Right ventricle myocardium superior (tissue), 1 donor: ENCODE measurements at regions not wholly inside any gene's neighbourhood (a gene's known extent, or its start where the extent isn't known, plus 50 kb on each side); places are given as distances from the start of the nearest gene placed in this dataset.

Experiments
- ATAC-seq: fragments of 200-7000 bp; cut with Tn5 transposase; one replicate; pipeline ENCODE4 v1.9.1; 2020; ENCODE audit warnings: mild to moderate bottlenecking; ENCODE audit not compliant: poor library complexity
- DNase-seq: peaks from one replicate; pipeline ENCODE4 v3.0.0-alpha.2; 2020
- intact Hi-C: fragments of 100-400 bp; cut with DNase I; formaldehyde crosslinking; loops from one replicate; pipeline ENCODE4 v1.11.2; 2022
- donor health status: DM: no; HTN: yes; CAD: no; lungs with severe emphysema.

DNA sequence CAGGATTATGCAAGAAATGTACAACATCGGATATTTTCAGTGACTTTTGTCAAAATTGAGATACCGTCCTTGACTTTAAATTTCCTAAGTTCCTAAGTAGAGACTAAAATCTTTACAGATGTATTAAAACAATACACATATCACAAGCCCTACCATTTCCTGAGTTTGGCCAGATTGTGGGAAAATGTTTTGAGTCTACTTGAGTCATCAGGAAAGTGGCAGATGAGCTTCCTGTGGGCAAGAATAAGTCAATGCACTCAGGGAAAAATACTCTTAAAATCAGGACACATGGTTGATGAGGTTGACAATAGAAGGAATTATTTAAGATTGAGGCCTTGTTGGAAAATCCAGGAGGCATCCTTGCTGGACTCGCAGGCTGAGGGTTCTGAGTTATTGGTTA, 162.5 kb downstream of the SNX10 start:
- DNase-seq (no peak), ATAC-seq (no peak)
- intact Hi-C loops: no loop called here

DNA sequence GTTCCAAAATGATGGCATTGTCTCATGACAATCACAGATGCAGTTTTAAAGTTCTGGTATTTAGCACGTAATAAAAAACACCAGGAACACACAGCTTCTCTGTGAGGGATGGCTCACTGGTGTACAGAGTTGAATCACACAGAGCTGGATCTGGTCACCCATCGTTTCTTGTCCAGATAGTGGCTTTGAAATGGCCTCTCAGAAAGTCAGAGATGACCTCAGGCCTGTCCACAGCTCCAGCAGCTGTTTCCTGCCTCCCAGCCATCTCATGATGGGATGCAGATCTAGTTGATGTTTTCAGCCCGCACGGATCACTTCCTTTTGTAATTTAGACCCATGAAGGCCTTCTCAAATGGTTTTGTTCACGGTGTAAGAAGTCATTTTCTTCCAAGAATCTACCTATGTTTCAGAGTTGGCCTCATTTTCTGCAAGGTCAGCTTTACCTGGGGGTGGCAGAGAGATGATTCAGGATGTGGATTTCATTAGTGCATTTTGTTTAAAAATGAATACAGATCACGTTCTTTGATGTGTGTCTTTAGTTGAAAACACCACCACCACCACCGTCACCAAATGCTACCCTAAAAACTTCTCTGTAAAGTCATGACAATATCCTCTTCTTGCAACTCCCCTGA, 166.2 kb downstream of the SNX10 start:
- no peak for ATAC-seq
- intact Hi-C loops: no loop called here
- no peak for DNase-seq

DNA sequence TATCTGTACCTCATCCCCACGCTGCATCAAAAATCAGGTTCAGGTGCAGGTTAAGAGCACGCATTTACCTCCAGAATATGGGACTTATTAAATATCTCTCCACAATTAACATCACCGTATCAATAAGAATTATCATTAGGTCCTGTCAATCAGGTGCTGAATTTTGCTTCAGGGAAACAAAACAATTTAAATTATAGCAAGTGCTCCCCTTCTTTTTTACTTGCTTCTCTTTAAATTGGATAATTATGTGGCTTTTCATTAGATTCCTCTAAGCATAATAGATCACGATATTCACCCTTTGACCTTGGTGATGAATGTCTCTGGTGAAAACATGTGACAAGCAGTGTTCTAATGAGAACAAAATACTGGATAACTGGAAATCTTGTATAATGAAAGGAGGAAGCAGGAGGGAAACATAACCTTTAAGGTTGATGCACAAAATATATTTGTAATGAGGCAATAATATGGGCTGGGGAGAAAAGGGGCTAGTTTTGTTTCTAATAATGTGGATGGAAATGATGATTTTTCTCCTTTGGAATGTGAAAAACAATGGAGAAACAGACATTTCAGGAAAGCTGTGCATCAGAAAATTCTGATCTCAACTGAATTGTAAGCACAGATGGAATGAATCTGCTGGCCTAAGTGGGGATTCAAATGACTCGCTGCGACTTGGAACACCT, 166.9 kb downstream of the SNX10 start:
- intact Hi-C loops: no loop called here
- ATAC-seq (no peak), DNase-seq (no peak)

DNA sequence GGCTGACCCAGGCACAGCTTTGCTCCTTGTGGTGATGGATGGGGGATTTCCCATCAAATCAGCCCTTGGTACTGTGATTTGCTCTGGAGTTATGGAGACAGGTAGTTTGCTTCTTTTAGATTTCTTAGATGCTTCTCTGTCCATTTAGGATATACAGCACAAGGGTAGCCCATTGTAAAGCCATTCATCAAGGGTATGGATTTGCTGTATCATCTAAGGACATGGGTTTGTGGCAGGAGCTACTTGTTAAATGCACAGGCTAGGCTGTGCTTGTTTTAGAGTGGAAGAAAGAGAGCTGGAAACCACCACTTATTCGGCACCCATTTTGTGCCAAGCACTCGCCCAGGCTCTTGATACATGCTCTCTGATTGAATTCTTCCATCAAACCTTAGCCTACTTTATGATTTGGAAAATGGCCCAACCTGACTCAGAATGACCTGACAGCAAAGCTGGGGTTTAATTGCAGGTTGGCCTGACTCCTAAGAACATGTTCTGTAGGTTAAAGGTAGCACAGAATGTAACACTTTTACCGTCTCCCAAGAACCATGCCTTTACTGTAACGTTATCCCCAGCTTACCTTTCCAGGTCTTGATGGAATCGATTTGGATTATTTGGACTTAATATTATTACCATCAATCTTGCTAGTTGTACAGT, 168.0 kb downstream of the SNX10 start:
- no peak for DNase-seq
- ATAC-seq: no peak
- intact Hi-C loops: no loop called here

DNA sequence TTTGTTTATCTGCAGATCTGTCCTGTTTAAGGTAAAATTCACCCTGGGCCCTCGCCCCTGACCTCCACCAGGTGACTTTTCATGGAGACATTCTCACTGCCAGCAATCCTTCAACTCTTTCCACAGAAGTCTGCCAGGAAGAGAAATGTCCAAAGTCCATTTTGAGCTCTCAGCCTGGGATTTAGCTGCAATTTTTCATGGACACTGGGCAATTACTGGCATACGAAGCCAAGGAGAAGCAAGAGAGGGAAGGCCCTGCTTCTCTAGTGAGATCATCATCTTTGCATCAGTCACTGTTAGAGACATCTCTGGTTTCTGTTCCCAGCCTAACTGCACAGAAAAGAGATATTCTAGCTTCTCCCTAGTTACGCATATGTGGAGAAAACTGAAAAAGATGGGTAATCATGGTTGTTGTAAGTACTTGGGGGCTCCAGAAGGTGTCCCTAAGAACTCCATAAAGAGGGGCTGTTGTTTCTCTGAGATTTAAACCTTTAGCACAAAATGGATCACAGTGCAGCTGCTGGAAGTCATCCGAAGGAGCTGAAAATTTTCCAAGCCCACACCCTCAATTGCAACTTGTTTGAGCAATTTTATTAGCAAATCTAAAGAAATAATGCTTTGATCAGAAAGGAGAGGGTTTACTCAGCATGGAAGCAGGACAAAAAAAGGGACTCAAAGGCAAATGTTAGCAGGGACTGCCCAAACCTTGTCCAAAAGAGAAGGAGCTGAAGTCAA, 168.9 kb downstream of the SNX10 start:
- intact Hi-C loops: no loop called here
- ATAC-seq (no peak), DNase-seq (no peak)

DNA sequence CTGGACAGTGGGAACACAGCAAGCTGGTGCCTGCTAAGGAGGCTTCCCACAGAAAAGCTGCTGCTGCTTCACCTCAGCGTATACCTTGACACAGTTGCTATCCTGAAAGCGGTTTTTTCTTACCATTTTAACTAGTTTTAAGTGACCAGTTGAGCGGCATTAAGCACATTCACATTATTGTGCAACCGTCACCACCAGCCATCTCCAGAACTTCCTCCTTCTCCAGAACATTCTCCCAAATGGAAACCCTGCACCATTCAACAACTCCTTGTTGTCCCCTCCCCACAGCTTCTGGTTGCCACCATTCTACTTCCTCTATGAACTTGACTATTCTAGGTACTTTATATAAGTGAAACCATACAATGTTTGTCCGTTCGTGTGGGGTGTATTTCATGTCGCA, 169.9 kb downstream of the SNX10 start:
- intact Hi-C loops: no loop called here
- DNase-seq (no peak), ATAC-seq (no peak)

DNA sequence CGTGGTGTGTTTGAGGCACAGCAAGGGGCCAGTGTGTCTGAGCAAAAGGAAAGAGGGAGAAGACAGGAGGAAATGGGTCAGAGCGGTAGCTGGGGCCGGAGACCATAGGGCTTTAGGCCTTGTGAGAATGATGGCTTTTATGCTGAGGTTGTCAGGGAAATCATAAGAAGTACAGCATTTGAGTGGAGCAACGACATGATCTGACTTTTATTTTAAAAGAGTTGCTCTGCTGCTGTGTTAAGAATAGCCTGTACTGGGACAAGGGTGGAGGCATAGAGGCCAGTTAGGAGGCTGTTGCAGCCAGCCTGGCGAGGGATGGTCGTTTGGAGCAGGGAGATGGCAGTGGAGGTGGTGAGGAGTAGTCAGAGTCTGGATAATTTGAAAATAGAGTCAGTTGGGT, 174.3 kb downstream of the SNX10 start:
- DNase-seq: no peak
- intact Hi-C loops: no loop called here
- no peak for ATAC-seq

DNA sequence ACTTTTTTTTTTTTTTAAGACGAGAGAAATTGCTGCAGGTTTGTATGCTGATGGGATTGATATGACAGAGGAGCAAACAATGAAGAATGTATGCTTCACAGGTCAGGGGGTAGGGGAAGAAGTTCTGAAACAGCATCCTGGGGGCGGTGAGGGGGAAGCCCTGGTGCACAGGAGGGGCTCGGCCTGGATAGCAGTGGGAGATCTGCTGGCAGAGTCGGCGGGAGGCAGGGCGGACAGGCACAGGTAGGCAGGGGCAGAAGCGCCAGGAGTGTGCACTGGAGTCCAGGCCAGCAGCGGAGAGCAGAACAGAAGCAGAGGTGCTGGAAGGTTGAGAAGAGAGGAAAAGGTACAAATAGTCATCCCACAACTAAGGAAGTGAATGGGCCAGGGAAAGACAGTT, 175.4 kb downstream of the SNX10 start:
- ATAC-seq: no peak
- intact Hi-C loops: no loop called here
- no peak for DNase-seq

DNA sequence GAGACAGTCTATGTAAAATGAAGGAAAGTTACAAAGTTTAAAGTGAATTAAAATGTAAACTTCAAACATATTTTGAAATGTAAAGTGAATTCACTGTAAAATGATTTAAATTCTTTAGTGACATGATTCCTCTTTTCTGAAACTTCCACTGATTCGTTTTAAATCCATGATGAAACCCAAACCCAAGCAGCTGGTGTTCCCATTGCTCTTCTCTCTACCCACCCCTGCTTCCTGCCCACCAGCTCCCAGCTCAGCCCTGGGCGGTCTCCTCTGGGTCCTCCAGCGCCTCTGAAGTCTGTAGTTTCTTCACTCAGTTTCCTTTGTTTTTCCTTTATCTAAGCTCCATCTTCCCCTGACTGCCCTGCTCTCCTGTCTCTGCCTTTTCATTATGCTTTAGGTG, 175.9 kb downstream of the SNX10 start:
- no peak for ATAC-seq
- no peak for DNase-seq
- intact Hi-C loops: no loop called here

DNA sequence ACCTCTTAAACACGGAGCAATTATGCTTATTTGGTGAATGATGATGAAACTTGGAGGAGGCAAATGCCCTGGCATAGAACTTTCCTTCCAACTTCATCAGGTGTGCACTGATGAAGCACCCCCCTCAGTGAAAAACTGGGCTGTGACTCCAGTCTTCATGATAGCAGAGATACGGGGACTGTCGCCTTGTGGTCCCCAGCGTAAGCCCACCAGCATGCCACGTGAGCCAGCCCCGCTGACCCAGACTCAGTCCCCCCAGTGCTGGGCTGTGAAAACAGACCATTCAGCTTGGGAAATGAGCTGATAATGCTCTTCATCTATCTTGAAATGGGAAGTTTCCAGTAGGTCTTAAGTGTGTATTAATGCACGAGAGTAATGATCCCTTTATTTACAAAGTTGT, 177.0 kb downstream of the SNX10 start:
- DNase-seq: no peak

DNA sequence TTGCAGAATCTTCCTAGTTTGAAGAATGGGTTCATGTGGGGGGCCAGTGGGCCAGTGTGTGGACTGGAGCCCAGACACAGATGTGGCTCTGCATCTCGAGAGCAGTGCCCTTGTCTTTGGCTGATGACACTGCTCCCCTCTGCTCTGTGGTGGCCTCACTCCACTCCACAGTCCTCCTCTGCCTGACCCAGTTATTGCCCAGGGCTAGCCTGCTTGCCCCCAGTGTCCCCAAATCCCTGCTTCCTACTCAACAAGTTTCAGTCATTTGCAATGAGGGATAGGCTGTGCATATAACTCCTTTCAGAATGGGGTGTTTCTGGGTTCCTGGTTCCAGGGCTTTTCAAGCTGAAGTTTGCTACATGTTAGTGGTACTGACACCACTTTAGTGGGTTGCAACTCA, 177.5 kb downstream of the SNX10 start:
- ATAC-seq (no peak), DNase-seq (no peak)
- intact Hi-C loops: no loop called here

More for the DNA sequence above, 177.0 kb downstream of the SNX10 start:
- no peak for ATAC-seq
- intact Hi-C loops: no loop called here

DNA sequence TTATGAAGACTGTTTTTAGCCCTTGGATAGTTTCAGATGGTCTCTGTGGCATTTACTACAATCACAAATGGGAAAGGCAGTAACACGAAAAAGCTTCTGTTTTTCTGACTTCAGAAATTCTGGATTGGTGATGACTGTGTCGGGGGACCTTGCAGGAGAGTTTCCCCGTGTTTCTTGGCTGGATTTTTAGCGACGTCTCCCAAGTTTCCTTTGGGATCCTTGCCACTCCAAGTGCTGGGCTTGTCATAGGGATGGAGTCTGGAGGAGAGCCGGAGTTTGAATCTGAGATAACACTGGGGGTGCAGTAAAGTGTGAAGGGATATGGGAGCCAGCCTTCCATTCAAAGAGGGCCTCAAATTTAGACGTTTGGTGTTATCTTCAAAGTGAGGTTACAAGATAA, 179.0 kb downstream of the SNX10 start:
- DNase-seq (no peak), ATAC-seq (no peak)
- intact Hi-C loops: no loop called here

DNA sequence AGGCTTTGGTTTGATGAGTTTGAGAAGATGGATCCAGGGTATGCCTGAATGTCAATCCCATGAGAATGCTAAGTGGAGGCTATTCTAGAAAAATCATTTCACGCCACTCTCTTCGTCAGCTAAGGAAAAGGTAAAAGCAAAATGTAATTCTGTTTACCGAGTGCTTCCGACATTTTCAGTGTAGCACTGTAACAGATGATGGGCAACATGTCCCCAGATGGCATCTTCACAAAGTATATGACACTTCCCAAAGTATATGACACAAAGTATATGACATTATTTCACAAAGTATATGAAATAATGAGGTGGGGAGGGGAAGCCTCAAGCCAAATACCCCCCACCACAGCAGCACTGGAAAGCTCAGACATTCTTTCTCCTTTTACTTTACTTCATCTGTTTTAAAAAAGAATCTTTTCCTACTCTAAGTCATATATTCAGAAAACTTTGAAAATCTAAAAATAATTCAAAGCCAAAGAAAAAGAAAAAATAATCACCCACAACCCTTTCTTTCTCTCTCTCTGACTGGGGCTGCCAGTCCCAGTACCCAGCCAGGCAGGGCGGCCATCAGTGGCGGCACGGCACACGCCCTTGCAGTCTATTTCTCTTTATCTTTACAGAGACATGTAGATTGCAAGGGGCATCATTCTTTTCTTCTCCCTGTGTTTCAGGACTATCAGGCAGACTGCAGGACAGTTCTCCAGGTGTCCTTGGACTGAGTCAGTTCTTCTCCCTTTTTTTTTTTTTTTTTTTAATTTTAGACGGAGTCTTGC, 179.8 kb downstream of the SNX10 start:
- intact Hi-C loops: no loop called here
- DNase-seq: no peak

DNA sequence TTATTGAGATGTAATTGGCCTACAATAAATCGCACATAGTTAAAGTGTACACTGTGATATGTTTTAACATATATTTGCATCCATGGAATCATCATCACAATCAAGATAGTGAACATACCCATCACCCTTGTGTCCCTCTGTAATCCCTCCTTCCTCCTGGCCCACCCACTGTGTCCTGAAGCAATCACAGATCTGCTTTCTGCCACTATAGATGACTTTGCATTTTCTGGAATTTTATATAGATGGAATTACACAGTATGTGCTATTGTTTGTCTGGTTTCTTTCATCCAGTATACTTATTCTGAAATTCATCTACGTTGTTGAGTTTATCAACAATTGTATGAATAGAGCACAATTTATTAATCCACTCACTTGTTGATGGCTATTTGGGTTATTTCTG, 181.3 kb downstream of the SNX10 start:
- no peak for ATAC-seq
- no peak for DNase-seq
- intact Hi-C loops: no loop called here

More for the DNA sequence above, 179.8 kb downstream of the SNX10 start:
- ATAC-seq: no peak

DNA sequence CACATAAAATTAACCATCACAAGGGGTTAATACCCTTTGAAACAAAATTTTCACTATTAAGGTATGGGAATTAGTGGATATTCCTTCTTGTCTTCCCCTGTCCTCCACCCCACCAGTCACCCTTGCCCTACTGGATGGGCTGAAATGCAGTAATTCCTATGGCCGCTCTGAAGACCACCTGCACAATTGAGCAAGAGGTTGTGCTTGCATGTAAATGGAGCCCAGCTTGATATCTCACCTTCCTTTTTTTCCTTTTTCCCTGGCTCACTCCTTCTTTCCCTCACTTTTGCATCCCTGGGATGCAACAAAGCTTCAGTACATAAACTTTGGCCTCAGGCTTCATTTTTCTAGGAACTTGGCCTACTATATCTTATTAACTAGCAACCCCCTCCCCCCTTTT, 184.6 kb downstream of the SNX10 start:
- intact Hi-C loops: no loop called here
- ATAC-seq (no peak), DNase-seq (no peak)

DNA sequence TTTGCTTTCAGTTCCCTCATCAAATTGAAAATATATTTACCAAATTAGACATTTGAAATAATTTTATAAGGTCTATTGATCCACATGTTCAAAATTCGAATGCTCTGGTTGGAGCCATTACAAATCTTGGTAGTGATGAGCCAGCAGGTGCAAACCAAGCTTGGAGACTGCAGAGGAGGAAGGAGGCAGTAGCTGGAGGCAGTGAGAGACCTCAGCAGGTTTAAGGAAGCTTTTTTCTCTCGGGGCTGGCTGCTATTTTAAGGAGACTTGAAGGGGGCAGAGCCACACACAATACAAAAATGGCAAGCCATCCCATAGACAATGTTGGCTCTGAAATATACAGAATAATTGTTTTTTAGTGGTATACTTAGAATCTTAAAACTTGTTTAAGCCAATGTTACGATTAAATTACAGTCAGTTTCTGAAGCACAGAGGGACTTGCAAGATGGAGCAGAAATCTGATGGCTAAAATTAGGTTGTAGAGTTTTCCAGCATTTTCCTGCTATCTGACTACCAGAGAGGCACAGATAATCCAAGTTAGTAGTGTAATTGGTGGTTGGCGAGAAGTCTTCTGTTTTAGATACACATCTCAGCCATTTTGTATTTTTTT, 185.8 kb downstream of the SNX10 start:
- ATAC-seq (no peak), DNase-seq (no peak)
- intact Hi-C loops: no loop called here

DNA sequence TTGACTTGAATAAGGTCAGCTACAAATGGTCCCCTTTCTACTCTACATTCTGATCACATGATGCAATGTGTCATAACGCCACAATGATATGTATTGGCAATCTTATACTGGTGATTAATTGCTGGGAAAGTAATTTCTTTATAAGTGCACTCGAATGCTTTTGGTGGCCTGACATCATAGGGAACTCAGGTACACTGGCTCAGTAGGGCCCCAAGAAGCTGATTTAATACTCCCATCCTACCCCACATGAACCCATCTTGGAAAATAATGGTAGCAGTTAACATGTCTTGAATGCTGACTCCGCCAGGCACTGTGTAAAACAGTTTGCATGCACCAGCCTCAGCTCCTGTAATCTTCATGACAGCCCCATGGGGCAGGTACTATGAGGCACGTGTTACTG, 186.9 kb downstream of the SNX10 start:
- ATAC-seq (no peak), DNase-seq (no peak)
- intact Hi-C loops: no loop called here

DNA sequence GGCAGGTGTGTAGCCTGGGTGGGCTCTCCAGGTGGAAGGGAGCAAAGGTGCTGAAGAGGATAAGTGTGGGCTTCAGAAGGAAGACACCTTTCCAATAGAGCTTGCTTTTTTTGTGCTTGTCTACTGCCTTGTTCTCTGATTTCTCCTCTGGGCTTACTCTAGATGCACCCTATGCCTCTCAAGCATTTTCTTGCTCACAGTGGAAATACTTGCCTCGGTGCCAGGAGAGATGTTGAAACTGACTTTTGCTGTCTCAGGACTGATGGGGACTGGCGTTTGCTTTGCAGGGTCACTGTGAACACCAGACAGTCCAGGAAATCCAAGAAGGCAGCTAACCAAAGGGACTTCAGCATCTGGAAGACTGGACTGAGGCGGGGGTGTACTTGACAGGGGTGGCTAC, 187.9 kb downstream of the SNX10 start:
- DNase-seq: no peak

DNA sequence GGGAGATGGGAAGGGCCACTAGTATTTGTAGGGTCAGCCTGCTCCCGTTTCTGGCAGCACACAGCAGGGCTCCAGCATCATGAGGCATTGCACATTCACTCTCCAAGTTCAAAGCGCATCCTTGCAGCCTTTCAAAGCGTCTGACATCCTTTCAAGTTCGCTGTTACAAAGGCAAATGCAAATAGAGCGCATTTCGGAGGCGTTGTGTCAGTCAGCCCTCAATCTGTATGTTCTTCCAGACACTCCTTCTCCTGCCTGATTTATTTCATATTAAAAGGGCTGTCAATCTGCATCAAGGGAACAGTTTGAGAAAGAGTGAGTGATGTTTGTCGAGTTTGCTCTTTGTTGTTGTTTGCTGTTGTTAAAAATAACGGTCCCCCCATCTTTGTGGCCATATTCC, 188.5 kb downstream of the SNX10 start:
- ATAC-seq (no peak), DNase-seq (no peak)
- intact Hi-C loops: no loop called here

More for the DNA sequence above, 187.9 kb downstream of the SNX10 start:
- intact Hi-C loops: no loop called here
- ATAC-seq: no peak
